ENCODE measurements at regions not wholly inside any gene's neighbourhood (a gene's known extent, or its start where the extent isn't known, plus 50 kb on each side); places are given as distances from the start of the nearest gene placed in this dataset.

DNA sequence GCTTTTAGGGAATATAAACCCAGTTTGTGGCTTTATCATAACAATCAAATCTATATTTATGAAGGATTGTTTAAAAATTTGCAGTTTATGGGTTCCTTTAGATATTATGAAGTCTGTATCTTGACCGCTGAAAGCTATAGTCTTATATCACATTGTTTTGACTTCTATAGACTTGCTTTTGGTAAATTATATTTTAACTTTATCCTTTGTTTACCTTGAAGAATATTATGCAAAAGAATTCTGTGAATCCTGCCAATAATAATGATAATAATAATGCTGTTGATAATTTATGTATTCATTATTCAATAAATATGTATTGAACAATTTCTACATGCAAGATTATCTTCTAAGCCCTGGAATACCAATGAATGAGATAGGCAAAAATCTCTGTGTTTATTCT, 101.9 kb upstream of the MTPN start:
- no peaks in the 10 kb centered on the region for H3K36me3 Mint-ChIP-seq
- DNase-seq (no peak), ATAC-seq (no peak)
- H3K27me3 ChIP-seq (ENCODE audit: control insufficient read depth, insufficient read depth, low read length), result no peaks in the 10 kb centered on the region
- no peak overlapping the region for H3K27ac ChIP-seq (ENCODE audit: low read length)
- H3K9me3 ChIP-seq (ENCODE audit: control insufficient read depth, insufficient read depth, low read length), result no peaks in the 10 kb centered on the region
- H3K9me3 Mint-ChIP-seq, result no peaks in the 10 kb centered on the region
- H3K4me3 ChIP-seq (ENCODE audit: low read length), result no peak overlapping the region
- no CpG with 5 or more reads among the region's 1 CpG for WGBS (ENCODE audit: insufficient coverage)
- no peak for TF ChIP-seq CTCF (IDR thresholded peaks at IDR 0.05)
- H3K27ac Mint-ChIP-seq, result no peak overlapping the region
- peaks cover 0 to 2% of the 10 kb centered on the region in 2 donors for H3K27me3 Mint-ChIP-seq (ENCODE audit: low read depth in 2 of 2)
- H3K36me3 ChIP-seq (ENCODE audit: control insufficient read depth, insufficient read depth, low read length), result no peaks in the 10 kb centered on the region
- H3K4me1 ChIP-seq (ENCODE audit: control insufficient read depth, insufficient read depth, low read length), result no peaks in the 10 kb centered on the region
- H3K4me3 Mint-ChIP-seq, result no peak overlapping the region
- intact Hi-C loops (cut with micrococcal nuclease), result no loop called here
- no peaks in the 10 kb centered on the region for H3K4me1 Mint-ChIP-seq

GRCh38 chr7:136078630-136079029, 101.5 kb upstream of the MTPN start:
- Mint-ChIP-seq H3K4me1 (no peaks in the 10 kb centered on the region), H3K36me3 (no peaks in the 10 kb centered on the region), H3K27ac (no peak overlapping the region), H3K4me3 (no peak overlapping the region), H3K27me3 (ENCODE audit: low read depth in 2 of 2) (peaks cover 0 to 2% of the 10 kb centered on the region in 2 donors), H3K9me3 (no peaks in the 10 kb centered on the region)
- intact Hi-C loops (cut with micrococcal nuclease), result no loop called here
- Histone ChIP-seq H3K4me3 (ENCODE audit: low read length) (no peak overlapping the region), H3K36me3 (ENCODE audit: control insufficient read depth, insufficient read depth, low read length) (no peaks in the 10 kb centered on the region), H3K27ac (ENCODE audit: low read length) (no peak overlapping the region), H3K27me3 (ENCODE audit: control insufficient read depth, insufficient read depth, low read length) (no peaks in the 10 kb centered on the region), H3K9me3 (ENCODE audit: control insufficient read depth, insufficient read depth, low read length) (no peaks in the 10 kb centered on the region), H3K4me1 (ENCODE audit: control insufficient read depth, insufficient read depth, low read length) (no peaks in the 10 kb centered on the region)
- no peak for TF ChIP-seq CTCF (IDR thresholded peaks at IDR 0.05)
- WGBS (ENCODE audit: insufficient coverage), result 92% methylated on average over 4 of the region's 4 CpGs
- ATAC-seq (no peak), DNase-seq (no peak)

- no peak for ATAC-seq
- Mint-ChIP-seq H3K36me3 (peaks cover 5% of the 10 kb centered on the region), H3K4me3 (no peak overlapping the region), H3K27ac (no peak overlapping the region), H3K9me3 (no peaks in the 10 kb centered on the region), H3K4me1 (no peaks in the 10 kb centered on the region), H3K27me3 (ENCODE audit: low read depth in 2 of 2) (no peaks in the 10 kb centered on the region)
- intact Hi-C loops (cut with micrococcal nuclease), result no loop called here
- no peaks in the 10 kb centered on the region for H3K36me3 ChIP-seq (ENCODE audit: control insufficient read depth, insufficient read depth, low read length)
- no peak for TF ChIP-seq CTCF (IDR thresholded peaks at IDR 0.05)
- H3K27me3 ChIP-seq (ENCODE audit: control insufficient read depth, insufficient read depth, low read length), result no peaks in the 10 kb centered on the region
- H3K9me3 ChIP-seq (ENCODE audit: control insufficient read depth, insufficient read depth, low read length), result no peaks in the 10 kb centered on the region
- no peaks in the 10 kb centered on the region for H3K4me1 ChIP-seq (ENCODE audit: control insufficient read depth, insufficient read depth, low read length)
- DNase-seq, result no peak
- WGBS (ENCODE audit: insufficient coverage), result 75% methylated on average over 2 of the region's 2 CpGs
- H3K4me3 ChIP-seq (ENCODE audit: low read length), result no peak overlapping the region
- H3K27ac ChIP-seq (ENCODE audit: low read length), result no peak overlapping the region
Measured at GRCh38 chr7:136076954-136077353, 99.8 kb upstream of the MTPN start.

- H3K4me3 Mint-ChIP-seq, result no peak overlapping the region
- TF ChIP-seq CTCF (IDR thresholded peaks at IDR 0.05), result no peak
- no peak for ATAC-seq
Measured at GRCh38 chr7:136074843-136075242, 97.7 kb upstream of the MTPN start.

More at GRCh38 chr7:136074843-136075242, 97.7 kb upstream of the MTPN start:
- H3K4me3 ChIP-seq (ENCODE audit: low read length), result no peak overlapping the region
- no peaks in the 10 kb centered on the region for H3K9me3 ChIP-seq (ENCODE audit: control insufficient read depth, insufficient read depth, low read length)
- no peaks in the 10 kb centered on the region for H3K36me3 ChIP-seq (ENCODE audit: control insufficient read depth, insufficient read depth, low read length)
- H3K27ac Mint-ChIP-seq, result no peak overlapping the region
- intact Hi-C loops (cut with micrococcal nuclease), result no loop called here
- H3K27me3 ChIP-seq (ENCODE audit: control insufficient read depth, insufficient read depth, low read length), result no peaks in the 10 kb centered on the region
- no peaks in the 10 kb centered on the region for H3K27me3 Mint-ChIP-seq (ENCODE audit: low read depth in 2 of 2)
- H3K36me3 Mint-ChIP-seq, result peaks cover 5% of the 10 kb centered on the region
- no peak for DNase-seq
- H3K4me1 Mint-ChIP-seq, result no peaks in the 10 kb centered on the region
- no peak overlapping the region for H3K27ac ChIP-seq (ENCODE audit: low read length)
- WGBS (ENCODE audit: insufficient coverage), result 73% methylated on average over 2 of the region's 2 CpGs
- H3K4me1 ChIP-seq (ENCODE audit: control insufficient read depth, insufficient read depth, low read length), result no peaks in the 10 kb centered on the region
- H3K9me3 Mint-ChIP-seq, result no peaks in the 10 kb centered on the region

All from natural killer cell (primary cell).